SU-DHL-6 (cell line): ENCODE measurements at regions not wholly inside any gene's neighbourhood (a gene's known extent, or its start where the extent isn't known, plus 50 kb on each side); places are given as distances from the start of the nearest gene placed in this dataset.

ENCODE experiments used
- CTCF ChIP-seq: fragments of 200-600 bp; sonication (generic); IDR thresholded peaks from one replicate; pipeline ENCODE4 v1.5.1; 2017; ENCODE audit warnings: antibody characterized with exemption, mild to moderate bottlenecking, low read length, moderate library complexity; ENCODE audit not compliant: insufficient read depth, poor library complexity, severe bottlenecking
- EZH2phosphoT487 ChIP-seq: fragments of 200-600 bp; sonication (generic), shearing (Covaris generic); conservative IDR thresholded peaks from 2 replicates; pipeline ENCODE4 v1.6.1; 2018; ENCODE audit warnings: mild to moderate bottlenecking, antibody characterized with exemption, low read length, moderate library complexity, mixed read lengths

- no peak for TF ChIP-seq CTCF
- TF ChIP-seq EZH2phosphoT487, result no peak
Measured at GRCh38 chr4:35939751-35940150, 304.6 kb downstream of the ARAP2 start.
